ENCODE measurements at regions not wholly inside any gene's neighbourhood (a gene's known extent, or its start where the extent isn't known, plus 50 kb on each side); places are given as distances from the start of the nearest gene placed in this dataset.
A peak's percentile ranks its signal among the peaks of the same experiment; 100 is the strongest.

DNA sequence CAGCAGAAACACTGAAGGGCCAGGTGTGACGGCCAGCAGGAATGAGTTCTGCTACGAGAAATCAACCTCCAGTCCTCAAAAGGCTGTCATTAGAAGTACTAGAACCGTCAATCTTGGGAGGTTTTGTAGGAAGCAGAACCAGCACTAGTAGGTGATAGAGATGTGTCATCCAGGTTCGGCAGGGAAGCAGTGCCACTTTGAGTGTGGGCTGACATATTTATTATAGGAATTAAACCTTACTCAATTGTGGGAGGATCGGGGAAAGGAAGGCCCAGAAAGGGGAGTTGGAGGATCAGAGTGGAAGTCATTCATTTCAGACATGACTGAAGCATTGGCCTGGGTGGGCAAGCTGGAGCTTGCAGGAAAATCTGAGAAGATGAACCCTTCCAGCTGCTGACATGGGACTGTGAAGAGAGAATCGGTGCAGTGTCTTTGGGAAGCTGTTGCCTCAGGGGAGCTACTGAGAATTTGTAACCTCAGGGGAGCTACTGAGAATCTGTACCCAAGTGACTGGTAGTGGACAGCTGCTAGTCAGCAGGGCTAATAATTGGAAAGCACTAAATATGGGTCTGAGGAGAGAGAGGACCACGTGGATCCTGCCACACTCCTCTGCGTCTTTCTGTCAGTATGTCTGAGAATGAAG, 177.4 kb downstream of the SPRY1 start:
- no peak for DNase-seq (ENCODE audit: low read depth)

DNA sequence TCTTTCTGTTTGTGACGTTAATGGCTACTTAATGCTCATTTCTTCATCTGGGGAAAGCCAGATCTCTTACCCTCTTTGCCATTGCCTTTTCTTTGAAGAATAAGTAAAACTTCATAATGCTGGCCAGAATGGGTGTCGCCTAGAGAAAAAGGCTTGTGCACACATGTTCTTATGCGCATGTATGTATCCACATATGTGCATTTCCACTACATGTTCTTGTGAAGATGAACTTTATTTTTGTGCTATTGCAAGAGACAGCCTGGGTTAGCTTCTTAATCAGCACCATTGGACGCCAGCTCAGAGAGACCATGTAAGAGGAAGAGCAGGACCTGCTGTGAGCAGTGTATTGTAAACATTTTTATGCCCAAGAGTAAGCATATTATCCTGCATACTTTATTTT, 178.7 kb downstream of the SPRY1 start:
- no peak for DNase-seq (ENCODE audit: low read depth)

DNA sequence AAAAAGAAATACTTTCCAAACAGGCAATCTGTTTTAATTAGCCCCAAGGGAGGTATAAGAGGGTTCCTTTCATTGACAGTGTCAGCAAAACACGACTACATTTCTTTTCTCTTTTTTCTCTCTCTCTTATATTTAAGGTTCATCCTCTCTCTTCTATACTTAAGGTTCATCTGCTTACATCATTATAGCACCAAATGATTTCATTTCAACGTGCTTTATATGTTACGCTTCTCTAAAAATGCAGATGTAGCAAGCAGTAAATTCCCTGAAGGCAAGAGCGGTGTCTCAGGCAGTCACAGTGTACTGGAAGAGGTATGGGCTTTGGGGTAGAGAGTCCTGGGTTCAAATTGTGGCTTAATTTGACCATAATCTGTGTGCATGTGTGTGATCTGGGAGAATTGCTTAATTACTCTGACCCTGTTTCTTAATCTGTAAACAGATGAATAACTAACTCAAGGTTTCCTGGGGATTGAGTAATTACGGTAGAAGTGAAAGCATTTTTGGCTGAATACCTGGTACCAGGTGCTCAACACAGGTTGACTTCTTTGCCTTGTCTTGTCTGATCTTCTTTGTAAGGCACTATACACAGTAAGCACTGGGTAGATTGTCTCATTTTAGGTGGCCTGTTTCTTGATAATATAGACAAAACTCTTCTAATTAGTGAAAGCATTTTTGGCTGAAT, 180.8 kb downstream of the SPRY1 start:
- DNase-seq (ENCODE audit: low read depth) = no peak

DNA sequence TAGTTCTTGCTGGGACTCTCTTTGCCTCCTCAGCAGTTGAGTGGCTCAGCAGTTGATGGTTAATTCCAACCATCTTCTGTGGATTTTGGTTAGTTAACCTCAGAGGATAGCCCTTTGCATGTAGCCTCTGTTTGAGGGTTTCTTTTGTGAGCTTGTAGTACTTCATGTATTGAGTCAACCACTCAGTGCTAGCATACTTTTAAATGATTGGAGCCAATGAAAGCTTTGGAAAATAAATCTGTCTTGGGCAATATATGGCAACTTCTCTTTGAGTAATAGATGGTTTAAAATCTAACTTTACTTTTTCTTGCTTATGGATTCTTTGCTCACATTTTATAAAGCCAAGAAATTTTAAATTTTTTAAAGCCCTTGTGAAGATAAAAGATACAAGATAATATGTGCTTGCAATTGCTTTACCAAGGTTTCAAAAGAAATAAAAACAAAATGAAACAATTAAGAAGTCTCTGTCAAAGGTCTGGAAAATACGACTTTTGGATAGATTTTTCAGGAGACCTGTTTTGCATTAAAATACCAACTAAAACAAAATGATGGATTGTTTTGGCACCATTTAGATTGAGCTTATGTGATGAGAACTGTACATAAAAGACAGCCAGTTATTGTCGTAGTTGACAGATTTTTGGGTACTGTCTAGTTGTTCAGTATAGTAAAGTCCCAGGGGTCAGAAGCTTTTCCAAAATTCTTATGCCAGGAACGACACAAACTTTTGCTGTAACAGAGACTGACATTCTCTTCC, 181.9 kb downstream of the SPRY1 start:
- no peak for DNase-seq (ENCODE audit: low read depth)

DNA sequence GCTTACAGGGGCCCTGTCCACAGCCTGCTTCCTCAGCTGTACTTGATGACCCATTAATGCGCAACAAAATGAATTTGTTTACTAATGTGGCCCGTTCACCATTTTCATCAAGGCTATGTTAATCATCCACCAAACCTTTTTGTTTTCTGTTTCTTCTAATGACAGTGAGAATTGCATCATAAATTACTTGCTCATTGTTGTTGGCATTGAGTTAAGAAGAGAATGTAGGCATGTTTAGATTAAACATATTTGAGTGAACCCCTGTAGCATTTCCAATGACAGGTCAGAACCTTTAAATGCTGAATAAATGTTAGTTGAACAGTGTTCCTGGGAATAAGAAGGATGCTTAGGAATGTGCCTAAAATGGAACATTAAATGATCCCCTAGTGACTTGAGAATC, 183.4 kb downstream of the SPRY1 start:
- no peak for DNase-seq (ENCODE audit: low read depth)

DNA sequence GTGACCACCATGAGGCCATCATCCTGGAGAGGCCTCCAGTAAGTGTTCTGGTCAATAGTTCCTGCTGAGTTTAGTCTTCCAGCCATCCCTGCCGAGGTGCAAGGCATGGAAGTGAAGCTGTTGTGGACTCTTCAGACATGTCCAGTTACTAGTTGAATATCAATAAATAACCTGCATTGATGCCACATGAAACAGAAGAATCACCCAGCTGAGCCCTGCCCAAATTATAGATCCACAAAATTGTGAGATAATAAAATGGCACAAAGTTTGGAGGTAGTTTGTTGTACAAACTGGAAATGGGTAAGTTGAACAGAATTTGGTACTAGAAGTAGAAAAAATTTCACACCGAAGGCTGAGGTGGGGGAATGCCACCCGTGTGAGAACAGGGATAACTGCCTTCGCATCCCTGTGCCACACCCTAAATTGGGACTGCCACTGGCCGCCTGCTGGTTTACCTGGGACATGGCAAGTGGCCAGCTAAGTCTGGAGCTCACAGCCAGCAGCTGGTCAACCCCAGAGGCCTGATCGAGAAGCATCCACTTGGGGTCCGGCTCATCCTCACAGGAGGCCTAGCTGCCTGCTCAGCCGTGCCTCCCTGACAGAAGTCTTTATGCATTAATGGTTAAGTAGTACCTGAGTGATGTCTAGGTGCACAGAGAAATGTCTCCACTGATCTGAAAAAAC, 184.5 kb downstream of the SPRY1 start:
- DNase-seq (ENCODE audit: low read depth) = no peak

DNA sequence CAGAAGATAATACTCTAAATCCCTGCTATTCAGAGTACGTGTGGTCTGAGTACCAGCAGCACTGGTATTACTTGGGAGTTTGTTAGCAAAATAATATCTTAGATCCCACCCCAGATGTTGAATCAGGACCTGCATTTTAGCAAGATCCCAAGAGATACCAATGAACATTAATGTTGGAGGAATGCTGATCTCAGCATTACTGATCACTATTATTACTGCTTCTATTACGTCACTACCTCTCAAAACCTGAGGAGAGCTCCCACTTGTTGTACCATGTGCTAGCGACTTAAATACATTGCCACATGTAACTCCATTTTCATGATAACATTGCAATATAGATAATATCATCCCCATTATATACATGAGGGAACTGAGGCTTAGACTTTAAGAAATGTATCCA, 185.2 kb downstream of the SPRY1 start:
- DNase-seq (ENCODE audit: low read depth) = no peak

DNA sequence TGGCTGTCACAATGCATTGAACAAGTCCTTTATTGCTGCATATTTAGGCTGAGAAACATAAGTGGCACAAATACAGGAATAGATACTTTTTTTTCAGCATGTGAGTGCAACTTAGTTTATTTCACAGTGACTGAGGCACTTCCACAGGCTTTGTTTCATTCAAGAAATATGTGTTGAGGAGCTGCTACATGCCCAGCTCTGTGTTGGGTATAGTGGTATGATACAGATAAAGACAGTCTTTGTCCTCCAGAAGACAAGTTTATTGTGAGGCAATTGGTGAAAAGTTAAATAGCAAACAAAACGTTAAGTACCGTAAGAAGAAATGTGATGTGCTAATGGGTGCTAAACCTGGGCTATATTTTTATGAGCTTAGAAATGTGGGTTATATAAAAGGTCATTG, 186.4 kb downstream of the SPRY1 start:
- no peak for DNase-seq (ENCODE audit: low read depth)

DNA sequence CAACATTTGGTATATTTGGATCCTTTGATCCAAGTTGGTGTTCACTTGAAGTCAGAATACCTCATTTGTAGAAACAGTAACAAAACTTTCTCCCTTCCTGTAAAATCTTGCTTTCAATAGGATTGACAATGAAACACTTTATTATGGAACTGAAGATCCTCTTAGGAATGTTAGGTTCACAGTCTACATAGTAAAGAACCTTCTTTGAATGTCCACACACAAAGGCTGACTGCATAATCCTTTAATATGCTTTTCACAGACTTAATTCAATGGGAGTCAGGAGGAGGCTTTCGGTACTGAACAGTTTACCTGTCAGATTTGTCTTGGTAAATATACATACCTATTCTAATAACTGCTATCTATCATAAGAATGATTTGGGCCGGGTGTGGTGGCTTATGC, 188.5 kb downstream of the SPRY1 start:
- no peak for DNase-seq (ENCODE audit: low read depth)

DNA sequence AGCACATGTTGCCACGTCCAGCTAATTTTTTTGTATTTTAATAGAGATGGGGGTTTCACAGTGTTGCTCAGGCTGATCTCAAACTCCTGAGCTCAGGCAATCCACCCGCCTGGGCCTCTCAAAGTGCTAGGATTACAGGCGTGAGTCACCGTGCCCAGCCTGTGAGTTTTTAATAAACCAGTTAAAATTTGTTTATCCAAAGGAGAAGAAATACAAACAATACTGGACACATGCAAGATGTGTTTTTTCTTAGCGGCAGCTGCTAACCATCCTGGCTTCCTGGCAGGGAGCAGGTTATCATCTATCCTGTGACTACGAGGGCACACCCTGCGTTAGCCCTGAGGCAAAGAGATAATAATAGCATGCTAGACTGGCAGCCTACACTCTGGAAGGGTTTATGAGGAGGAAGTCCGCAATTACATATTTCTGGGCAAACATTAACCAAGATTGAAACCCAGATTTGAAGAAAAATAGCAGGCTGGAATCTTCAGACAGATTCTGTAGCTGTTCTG, 191.4 kb downstream of the SPRY1 start:
- no peak for DNase-seq (ENCODE audit: low read depth)

DNA sequence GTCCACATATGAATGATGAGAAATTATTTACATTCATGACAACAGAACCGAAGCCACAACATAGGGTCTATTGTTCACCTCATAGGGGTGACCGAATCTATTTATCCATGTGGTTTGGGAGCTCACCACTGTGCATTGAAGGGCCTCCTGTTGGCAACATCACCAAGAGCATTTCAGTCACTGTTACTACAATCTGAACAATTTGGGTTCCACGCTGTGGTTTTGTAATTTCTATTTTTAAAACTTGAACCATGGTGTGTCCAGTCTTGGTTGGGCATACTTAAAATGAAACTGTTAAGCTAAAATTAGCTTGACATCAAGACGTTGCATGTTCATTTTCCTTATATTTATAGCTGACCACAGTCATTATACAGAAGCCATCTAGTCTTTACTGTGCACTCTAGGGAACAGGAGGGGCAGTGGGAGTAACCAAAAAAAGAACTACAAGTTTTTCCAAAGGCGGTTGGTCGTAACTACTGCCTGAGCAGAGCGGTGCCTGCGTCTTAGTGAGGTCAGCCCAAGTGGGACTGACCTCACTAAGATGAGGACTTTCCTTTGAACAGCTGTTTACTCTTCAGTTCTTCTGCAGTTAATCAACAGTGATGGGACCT, 192.1 kb downstream of the SPRY1 start:
- DNase-seq (ENCODE audit: low read depth) = no peak

DNA sequence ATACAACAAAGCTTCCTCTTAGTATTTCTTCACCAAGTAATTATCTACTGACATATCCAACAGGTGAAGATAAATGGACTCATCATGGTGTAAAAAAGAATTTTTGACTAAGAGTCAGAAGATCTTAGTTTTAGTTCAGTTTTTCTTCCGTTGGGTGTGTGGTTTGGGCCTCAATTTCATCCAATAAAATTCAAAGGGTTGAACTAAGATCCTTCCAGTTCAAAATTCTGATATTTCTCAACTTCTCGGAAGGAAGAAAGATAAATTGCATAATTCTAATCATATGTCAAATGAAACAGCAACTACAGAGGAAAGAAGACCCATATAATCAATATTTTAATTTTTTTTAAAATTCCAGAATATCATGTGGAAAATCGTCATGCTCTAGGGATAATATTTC, 192.7 kb downstream of the SPRY1 start:
- DNase-seq (ENCODE audit: low read depth) = no peak

DNA sequence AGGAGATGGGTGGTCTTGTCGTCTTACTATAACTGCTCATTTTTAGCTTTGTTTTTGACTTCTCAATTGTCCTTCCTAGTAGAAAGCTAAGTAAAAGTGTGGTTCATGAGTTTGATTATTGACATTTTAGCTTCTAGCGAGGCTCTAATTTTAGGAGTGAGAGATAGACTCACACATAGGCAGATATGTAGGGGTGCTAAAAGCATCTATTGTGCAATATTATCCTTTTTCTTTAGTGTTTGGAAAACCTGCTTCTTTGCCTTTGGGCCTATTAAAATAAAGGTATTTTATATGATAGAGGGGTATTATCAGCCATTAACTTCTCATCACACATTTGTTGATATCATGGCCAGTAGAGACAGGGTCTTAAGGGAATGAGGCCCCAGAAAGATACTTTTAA, 195.3 kb downstream of the SPRY1 start:
- DNase-seq (ENCODE audit: low read depth) = no peak

DNA sequence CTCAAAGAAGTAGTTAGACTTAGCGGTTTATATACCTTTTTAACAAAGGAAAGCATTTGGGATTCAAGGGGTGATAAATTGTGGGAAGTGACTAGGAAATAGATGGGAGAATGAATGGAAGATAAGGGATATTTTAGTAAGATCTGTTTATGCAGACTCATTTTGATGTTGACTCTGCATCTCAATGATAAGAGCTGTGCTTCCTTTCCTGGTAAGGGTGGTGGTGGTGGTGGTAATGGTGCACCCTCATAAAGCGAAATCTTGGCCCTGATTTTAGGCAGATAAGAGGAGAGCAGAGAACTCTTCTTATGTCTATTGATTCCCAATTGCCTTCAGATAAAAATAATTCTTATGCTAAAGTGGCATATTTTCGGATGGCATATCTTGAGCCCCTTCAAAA, 197.1 kb downstream of the SPRY1 start:
- no peak for DNase-seq (ENCODE audit: low read depth)

DNA sequence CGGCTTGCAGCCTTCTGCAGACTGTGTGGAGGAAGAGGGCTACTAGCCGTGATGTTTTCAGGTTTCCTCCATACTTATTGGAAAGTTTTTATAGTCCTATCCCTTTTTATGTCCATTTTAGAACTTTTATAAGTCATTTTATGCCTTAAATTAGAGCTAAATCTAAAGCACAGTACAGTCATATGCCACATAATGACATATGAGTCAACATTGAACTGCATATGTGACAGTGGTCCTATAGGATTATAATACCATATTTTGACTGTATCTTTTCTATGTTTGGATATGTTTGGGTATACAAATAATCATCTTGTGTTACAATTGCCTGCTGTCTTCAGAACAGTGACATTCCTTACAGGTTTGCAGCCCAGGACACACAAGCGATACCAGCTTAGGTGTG, 200.2 kb downstream of the SPRY1 start:
- no peak for DNase-seq (ENCODE audit: low read depth)

DNA sequence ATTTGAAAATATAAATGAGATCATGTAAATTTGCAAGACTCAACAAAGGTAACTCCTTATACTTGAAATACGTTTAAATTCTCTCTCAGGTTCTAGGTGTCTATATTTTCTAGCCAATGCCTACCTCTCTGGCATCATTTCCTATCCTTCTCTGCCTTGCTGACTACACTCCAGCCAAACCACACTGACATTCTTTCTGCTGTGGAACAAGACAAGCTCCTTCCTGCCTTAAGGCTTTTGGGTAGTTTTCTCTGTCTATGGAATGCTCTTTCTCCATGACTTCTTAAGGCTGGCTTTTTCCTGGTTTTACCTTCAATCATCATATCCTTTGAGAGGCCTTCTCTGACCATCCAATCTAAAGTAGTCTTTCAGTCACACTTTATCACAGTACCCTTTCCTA, 201.0 kb downstream of the SPRY1 start:
- no peak for DNase-seq (ENCODE audit: low read depth)

DNA sequence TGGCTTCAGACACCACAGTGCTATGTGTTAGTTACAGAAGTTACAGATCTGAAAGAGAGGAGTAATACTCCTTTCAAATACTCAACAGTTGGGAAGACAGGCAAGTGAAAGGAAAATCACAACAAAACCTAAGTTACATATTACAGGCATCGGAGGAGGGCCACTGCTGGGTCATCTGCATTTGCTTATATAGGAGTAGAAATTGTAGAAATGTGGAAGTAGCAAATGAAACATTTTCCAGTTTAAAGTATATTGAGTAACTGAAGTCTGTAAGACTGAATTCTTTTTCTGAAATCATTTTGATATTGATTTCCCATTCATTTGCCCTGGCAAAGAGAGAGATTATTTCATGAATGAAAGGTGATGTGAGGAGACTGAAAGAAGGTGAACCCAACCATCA, 201.7 kb downstream of the SPRY1 start:
- no peak for DNase-seq (ENCODE audit: low read depth)

DNA sequence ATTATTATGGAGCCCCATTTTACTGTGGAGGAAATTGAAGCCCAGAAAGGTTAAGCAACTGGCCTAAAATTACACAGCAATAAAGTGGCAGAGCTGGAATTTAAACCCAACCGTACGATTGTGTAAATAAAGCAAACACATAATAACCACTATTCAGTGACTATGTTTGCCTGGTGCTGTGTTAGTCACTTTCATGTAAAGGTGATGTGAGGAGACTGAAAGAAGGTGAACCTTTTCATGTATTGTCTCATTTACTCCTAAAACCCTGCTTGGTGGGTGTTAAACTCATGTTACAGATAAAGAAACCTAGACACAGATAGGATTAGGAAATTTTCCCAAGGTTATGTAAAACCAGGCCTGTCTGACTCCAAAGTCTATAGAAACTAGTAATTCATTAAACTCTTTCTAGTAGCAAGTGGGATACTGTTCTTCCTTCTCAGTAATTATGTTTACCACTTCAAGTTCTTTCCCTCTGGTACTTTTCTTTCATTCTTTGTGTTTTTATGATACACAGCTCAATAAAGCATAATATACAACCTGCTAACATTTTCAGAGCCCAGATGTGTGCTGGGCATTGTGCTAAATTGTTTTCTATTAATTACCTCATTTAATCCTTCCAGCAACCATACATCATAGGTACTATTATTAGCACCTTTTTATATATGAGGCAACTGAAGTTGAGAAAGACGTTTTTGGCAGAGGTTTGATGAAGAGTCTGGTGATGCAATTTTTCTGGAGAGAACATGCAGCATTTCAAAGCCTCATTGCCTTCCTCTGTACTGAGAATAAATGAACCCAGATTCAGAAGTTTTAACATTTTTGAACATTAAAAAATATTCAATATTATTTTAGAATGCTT, 202.7 kb downstream of the SPRY1 start:
- no peak for DNase-seq (ENCODE audit: low read depth)

DNA sequence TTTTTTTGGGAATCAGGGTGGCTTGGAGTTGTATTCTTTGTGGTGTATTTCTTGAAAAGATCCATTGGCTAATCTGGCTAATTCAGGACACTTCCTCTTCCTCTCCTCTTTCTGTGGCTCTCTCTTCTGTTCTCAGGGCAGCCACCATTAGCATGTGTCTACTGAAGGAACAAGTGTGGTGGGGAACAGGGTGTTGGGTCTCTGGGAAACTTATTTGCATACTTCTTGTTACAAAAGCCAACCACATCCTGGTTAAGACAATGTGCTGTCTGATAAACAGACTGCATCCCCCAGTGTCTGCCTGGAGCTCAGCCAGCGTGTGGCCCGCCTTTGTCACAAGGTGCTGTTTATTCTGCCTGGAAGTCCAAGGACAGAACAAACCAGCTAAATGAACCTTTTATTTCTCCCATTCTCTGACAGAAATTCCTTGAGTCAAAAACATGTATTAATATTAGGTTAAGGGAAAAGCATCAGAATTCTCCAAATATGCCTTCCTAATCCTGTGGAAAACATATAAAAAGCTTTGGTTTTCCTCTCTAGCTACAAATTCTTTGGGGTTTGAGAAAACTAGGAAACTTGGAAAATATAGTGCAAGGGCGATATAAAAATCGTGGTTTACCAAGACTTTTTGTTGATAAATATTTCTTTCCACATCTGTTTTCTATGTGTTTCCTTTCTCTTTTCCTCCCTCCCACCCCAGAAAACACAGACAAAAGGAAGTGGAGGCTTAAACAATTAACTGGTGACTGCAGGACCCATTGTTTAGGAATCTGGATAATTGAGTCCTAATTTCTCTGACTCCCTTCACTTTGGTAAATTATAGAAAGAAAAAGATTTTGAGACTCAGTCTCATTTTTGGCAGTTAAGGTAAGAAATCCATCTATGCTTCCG, 203.6 kb downstream of the SPRY1 start:
- peak; percentile 15 for DNase-seq (ENCODE audit: low read depth)

Measured in stimulated activated CD8-positive, alpha-beta memory T cell treated with anti-CD3 and anti-CD28 coated beads, Interleukin-15, amount 100 ng/mL, for 1 hour (primary cell).